ENCODE measurements at regions not wholly inside any gene's neighbourhood (a gene's known extent, or its start where the extent isn't known, plus 50 kb on each side); places are given as distances from the start of the nearest gene placed in this dataset.
"Not testable (repeated sequence)": the region's sequence is repeated elsewhere in the genome, so short reads cannot be mapped to it uniquely, and the experiment has no call there.

DNA sequence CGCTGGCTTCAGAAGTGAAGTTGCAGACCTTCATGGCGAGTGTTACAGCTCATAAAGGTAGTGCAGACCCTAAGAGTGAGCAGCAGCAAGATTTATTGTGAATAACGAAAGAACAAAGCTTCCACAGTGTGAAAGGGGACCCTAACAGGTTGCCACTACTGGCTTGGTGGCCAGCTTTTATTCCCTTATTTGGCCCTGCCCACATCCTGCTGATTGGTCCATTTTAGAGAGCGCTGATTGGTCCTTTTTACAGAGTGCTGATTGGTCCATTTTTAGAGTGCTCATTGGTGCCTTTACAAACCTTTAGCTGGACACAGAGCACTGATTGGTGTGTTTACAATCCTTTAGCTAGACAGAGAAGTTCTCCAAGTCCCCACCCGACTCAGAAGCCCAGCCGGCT is 298.0 kb upstream of the DLGAP1 start:
- not testable (repeated sequence) for DNase-seq

- DNase-seq: no peak
Observed at GRCh38 chr18:4751523-4751922, 296.4 kb upstream of the DLGAP1 start.

- no peak for DNase-seq
Observed at GRCh38 chr18:4750393-4751346, 295.6 kb upstream of the DLGAP1 start.

DNA sequence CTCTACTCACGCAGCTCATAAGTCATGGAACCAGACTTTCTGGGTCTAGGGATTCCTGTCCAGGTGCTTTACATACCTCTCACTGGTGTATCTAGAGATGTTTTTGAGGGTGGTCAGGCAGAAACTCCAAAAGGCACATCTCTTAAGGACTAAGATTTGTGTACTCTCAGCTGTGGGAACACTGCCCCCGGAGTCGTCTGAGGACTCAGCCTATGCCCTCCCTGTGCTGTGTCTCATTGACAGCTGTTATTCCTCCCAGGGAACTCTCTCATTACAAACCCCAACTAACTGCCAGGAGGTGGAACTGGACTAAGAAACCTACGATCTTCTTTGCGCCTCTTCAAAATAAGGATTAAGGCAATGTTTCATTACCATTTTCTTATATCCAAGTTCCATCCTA is 293.9 kb upstream of the DLGAP1 start:
- no peak for DNase-seq

- DNase-seq: no peak
Observed at GRCh38 chr18:4734903-4735302, 279.8 kb upstream of the DLGAP1 start.

GRCh38 chr18:4734021-4734420 is 278.9 kb upstream of the DLGAP1 start:
- no peak for DNase-seq

DNA sequence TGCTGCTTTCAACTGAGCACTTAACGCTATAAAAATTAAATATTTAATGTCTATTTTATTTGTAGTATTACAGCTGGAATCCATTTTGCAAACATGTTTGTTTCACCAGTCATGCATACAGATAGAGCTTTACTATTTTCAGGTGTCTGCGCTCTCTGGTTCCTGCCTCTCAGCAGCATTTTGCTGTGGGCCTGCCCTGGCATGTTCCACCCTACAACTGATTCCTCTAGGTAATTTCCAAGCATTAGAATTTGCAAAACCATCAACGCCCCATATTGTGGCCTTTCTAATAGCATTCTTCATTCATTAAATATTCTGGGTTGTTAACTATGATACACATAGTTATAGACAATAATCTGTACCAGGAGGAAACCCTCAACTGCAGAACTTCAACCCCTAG is 266.4 kb upstream of the DLGAP1 start:
- no peak for DNase-seq

DNA sequence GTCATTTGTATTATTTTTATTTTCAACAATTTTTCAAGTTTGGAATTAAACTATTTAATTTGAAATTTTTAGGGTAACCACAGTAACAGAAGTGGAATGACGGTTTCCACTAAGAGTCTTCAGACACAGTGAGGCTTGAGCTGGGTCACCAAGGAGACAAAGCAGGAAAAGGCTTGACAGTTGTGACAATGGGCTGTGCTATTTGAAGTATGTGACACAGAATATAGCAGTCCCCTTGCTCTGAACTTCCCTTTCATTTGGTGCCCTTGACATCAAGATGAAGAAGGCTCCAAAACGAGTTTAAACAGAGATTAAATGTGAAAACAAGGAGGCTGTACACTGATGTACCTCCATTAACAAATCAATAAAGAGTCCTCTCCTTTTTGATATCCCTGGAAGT is 265.4 kb upstream of the DLGAP1 start:
- no peak for DNase-seq

DNA sequence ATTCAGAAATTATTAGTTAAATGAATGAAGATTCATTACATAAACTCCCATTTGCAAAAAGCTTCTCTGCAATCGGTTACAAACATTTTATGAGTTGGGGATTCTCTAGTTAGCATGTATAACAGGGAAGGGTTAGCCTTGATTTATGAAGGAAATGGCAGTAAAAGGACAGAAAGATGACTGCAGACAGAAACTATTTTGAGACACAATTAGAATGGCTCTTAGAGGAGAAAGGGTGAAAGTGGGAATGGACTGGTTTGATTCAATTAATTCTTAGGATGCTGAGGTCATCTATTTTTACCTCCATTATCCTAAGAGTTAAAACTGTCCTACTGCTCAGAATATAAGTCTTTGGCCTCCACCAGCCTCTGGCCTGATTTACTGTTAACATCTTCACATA is 250.8 kb upstream of the DLGAP1 start:
- DNase-seq: no peak

GRCh38 chr18:4704781-4705180 is 249.7 kb upstream of the DLGAP1 start:
- no peak for DNase-seq

GRCh38 chr18:4691836-4692235 is 236.7 kb upstream of the DLGAP1 start:
- DNase-seq: no peak

- not testable (repeated sequence) for DNase-seq
Observed at GRCh38 chr18:4678685-4679084, 223.6 kb upstream of the DLGAP1 start.

DNA sequence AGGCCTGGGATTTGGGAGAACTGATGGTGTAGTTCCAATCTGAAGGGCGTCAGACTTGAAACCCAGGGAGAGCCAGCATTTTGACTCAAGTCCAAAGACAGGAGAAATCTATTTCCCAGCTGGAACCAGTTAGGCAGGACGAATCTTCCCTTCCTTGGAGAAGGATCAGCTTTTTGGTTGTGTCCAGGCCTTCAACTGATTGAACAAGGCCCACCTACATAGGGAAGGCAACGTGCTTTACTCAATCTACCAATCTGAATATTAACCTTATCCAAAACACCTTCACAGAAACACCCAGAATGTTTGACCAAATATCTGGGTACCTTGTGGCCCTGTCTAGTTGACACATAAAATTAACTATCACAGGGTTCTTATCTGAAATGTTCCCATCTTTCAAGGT is 221.9 kb upstream of the DLGAP1 start:
- no peak for DNase-seq

GRCh38 chr18:4672162-4672561 is 217.1 kb upstream of the DLGAP1 start:
- DNase-seq: no peak

DNA sequence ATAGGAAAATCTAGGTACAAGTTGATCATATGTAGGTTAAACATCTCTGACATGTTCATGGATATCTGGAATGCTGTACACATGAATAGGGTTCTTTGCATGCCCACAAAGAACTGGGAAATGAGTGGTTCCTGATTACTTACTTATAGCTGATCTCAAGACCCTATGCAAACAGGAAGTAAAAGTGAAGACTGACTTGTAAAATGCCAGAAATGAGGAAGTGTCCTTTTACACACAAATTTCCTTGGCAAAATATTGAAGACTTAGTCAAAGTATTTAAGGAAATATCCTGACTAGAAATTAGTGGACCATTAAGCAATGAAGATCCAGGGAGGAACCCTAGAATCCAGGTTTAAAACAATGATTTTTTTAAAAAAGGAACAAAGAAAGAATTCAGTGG is 203.7 kb upstream of the DLGAP1 start:
- no peak for DNase-seq

DNA sequence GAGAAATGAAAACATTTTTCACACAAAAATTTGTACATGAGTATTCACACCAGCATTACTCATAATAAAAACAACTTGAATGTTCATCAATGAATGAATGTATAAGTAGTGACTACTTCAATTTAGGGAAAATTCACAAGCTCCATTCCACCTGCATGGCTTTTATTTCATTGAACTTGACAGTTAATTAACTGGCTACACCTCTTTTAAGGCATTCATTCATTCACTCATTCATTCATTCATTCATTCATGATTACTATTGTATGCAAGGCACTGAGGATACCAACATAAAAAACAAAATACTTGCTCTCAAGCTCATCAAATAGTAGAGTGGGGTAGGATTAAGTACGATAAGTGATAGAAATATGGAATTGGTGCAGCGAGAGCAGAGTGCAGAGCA is 198.3 kb upstream of the DLGAP1 start:
- DNase-seq: no peak

- no peak for DNase-seq
Observed at GRCh38 chr18:4641771-4642368, 186.8 kb upstream of the DLGAP1 start.

DNA sequence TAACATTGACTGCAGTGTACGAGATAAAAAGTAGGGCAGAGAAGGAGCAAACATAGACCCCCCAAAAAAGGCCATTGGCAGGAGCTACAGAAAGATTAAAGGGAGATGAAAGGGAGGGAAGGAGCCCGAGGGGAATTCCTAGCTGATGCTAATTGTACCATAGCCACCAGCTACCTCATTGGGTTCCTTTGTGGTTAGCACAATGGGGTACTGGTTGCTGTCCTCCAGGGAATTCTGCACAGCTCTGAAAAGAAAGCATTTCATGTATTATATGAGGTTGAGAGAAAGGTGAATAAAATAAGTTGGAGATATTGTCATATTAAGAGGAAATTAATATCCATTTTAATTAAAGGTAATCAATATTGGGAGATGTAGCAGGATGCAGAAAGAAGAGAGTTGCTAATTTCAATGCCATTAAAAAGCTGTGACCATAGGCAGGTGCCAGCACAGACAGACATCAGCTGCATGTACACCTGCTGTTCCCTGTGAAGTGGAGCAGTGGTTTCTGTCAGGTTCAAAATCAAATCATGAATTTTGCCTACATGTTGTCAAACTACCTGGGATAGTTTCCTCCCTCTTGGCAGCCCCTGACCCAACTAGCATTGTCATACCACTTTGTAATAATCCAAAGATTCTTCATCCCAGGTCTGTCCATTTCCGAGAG is 185.4 kb upstream of the DLGAP1 start:
- DNase-seq: no peak

DNA sequence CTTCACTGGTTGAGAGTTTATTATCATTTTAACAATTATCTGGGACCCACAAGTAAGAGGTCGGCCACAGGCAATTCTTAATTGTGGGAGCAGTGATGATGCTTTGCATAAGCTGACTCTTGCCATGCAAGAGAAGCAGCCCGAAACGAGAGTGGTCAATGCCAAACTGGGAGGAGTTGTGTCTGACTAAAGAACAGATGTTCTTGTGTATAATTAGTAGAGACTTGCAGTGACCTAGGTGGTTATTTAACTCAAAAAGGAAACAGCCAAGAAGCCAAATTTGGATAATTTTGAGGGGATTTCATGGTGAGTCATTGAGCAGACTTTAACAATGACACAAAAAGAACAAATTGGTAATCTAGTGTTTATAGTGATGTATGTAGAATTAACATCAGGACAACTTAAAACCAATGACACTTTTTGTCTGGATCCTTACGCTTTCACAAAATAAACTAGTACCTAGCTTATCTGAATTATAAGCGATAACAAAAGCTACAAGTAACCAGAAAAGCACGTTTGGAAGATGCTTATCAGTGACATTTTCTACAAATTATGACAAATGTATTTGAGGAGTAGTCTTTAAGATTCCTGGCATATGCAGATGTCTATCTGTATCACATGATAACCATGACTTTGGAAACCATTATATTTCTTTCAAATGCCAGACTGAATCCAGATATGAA is 184.7 kb upstream of the DLGAP1 start:
- DNase-seq: no peak

GRCh38 chr18:4638680-4639079 is 183.6 kb upstream of the DLGAP1 start:
- DNase-seq: no peak

DNA sequence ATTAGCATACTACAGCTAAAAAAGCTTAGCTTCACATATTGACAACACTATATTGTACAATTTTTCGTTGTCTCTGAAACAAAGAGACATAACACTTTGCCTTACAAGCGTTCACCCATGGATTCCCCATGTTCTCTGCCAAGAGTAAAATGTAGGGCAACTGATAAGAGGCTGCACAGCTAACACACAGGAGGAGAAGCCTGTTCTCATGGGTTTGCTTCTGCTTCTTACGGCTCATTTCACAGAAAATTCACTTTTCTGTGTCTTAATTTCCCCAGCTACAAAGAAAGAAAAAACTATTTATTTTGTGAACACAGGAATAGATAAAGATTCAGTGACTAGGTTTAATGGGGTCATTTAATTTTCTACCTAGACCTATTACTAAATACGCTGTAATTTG is 182.8 kb upstream of the DLGAP1 start:
- no peak for DNase-seq

DNA sequence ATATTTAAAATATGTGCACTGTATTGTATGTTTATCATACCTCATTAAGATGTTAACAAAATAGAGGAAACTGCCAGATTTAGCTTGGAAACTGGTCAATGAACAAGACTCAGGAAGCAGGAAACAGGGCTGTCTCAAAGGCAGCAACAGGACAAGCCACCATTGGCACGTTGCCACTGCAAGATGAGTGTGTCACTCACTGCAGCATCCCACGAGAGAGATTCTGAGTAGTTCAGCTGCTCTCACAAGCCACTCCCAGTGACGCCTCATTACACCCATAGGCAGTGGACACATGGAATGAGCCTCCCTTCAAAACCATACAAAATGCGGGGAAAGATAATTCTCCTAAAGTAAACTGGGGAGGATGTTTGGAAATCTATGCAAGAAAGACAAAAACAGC is 181.9 kb upstream of the DLGAP1 start:
- no peak for DNase-seq

DNA sequence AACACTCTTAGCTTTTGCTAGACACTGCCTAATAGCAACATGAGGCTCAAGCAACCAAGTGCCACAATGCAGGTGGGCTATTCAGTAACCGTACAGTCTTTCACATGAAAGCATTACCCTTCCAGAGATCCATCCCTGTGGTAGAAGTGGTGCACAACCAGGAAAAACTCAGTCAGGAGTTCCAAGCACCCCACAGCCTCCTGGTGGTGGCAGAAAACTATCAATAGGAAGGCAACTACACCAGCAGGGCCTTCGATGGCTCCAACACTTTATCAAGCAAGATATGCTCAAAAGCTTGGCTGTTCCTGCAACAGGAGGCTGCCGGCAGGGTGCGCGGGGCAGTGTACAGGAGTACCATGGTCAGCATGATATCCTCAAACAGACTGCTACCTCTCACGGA is 176.1 kb upstream of the DLGAP1 start:
- no peak for DNase-seq

Data from CD4-positive, alpha-beta T cell treated with Interleukin-4 for 1 hour (primary cell).